HEK293T (cell line): ENCODE measurements at regions not wholly inside any gene's neighbourhood (a gene's known extent, or its start where the extent isn't known, plus 50 kb on each side); places are given as distances from the start of the nearest gene placed in this dataset.

ENCODE experiments used
- BHLHE40 ChIP-seq: fragments of 450-650 bp; IDR thresholded peaks from 2 replicates; pipeline ENCODE4 v1.6.1; 2016; ENCODE audit warnings: mild to moderate bottlenecking, moderate library complexity, borderline replicate concordance
- FOXA1 ChIP-seq: fragments of 450-650 bp; IDR thresholded peaks from 2 replicates; pipeline ENCODE4 v1.6.1; 2016; ENCODE audit warnings: mild to moderate bottlenecking
- NFRKB ChIP-seq: fragments of 450-650 bp; IDR thresholded peaks from 2 replicates; pipeline ENCODE4 v1.6.1; 2016; ENCODE audit warnings: mild to moderate bottlenecking, moderate library complexity
- SUZ12 ChIP-seq: fragments of 450-650 bp; IDR thresholded peaks from 2 replicates; pipeline ENCODE4 v1.6.1; 2016; ENCODE audit warnings: mild to moderate bottlenecking
- TF ChIP-seq, protein P1 (sequence below): fragments of 450-650 bp; IDR thresholded peaks from 2 replicates; pipeline ENCODE4 v1.6.1; 2016

GRCh38 chr11:131191606-131192005, 178.8 kb upstream of the NTM start:
- no peak for TF ChIP-seq SUZ12
- TF ChIP-seq, protein P1, sequence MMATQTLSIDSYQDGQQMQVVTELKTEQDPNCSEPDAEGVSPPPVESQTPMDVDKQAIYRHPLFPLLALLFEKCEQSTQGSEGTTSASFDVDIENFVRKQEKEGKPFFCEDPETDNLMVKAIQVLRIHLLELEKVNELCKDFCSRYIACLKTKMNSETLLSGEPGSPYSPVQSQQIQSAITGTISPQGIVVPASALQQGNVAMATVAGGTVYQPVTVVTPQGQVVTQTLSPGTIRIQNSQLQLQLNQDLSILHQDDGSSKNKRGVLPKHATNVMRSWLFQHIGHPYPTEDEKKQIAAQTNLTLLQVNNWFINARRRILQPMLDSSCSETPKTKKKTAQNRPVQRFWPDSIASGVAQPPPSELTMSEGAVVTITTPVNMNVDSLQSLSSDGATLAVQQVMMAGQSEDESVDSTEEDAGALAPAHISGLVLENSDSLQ: no peak
- TF ChIP-seq BHLHE40: no peak
- TF ChIP-seq FOXA1: no peak
- no peak for TF ChIP-seq NFRKB
